22Rv1 (cell line): ENCODE measurements at regions not wholly inside any gene's neighbourhood (a gene's known extent, or its start where the extent isn't known, plus 50 kb on each side); places are given as distances from the start of the nearest gene placed in this dataset.

Experiments
- H3K27ac ChIP-seq: fragments of 450-650 bp; 2 replicates; pipeline ENCODE4 v1.5.1; 2017
- ZFX ChIP-seq: fragments of 450-650 bp; IDR thresholded peaks from 2 replicates; pipeline ENCODE4 v1.6.1; 2017; ENCODE audit warnings: antibody characterized with exemption, borderline replicate concordance
- TF ChIP-seq, protein P1 (sequence below): fragments of 450-650 bp; IDR thresholded peaks from 2 replicates; pipeline ENCODE4 v1.5.1; 2017; ENCODE audit warnings: mild to moderate bottlenecking

DNA sequence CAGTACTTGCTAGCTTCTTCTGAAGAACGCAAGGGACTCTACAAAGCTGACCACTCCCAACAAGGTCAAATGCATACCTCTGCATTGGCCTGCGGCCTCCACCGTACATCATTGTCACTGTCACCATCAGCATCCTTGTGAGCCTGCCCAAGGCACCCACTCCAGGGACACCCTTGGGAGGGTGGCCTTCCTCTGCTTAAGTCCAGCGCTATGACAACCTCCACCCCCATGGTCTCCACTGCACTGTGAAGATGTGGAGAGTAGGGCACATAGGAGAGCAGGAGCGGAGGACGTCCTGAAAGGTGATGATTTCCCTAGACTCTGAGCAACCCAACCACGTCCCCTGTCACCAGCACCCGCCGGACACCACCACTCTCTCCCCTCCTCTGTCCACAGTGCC lies 252.8 kb downstream of the ALG10 start:
- H3K27ac ChIP-seq = no peak overlapping the region
- TF ChIP-seq, protein P1, sequence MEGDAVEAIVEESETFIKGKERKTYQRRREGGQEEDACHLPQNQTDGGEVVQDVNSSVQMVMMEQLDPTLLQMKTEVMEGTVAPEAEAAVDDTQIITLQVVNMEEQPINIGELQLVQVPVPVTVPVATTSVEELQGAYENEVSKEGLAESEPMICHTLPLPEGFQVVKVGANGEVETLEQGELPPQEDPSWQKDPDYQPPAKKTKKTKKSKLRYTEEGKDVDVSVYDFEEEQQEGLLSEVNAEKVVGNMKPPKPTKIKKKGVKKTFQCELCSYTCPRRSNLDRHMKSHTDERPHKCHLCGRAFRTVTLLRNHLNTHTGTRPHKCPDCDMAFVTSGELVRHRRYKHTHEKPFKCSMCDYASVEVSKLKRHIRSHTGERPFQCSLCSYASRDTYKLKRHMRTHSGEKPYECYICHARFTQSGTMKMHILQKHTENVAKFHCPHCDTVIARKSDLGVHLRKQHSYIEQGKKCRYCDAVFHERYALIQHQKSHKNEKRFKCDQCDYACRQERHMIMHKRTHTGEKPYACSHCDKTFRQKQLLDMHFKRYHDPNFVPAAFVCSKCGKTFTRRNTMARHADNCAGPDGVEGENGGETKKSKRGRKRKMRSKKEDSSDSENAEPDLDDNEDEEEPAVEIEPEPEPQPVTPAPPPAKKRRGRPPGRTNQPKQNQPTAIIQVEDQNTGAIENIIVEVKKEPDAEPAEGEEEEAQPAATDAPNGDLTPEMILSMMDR = no peak
- no peak for TF ChIP-seq ZFX

DNA sequence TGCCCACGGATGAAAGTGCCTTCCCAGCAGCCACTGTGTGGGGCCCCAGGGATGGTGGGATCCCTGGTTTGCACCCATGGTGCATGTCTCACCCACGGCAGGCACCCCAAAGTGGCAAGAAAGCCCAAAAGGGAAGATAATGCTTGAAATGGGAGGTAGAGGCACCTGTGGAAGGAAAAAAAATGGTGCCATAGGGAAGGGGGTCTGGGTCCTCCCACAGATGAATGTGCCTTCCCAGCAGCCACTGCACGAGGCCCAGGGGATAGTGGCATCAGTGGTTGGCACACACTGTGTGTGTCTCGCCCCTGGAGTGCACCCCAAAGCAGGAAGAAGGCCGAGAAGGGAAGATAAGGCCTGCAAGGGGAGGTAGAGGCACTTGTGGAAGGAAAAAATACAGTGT lies 264.2 kb downstream of the ALG10 start:
- TF ChIP-seq, protein P1 = no peak
- TF ChIP-seq ZFX = no peak
- no peak overlapping the region for H3K27ac ChIP-seq

DNA sequence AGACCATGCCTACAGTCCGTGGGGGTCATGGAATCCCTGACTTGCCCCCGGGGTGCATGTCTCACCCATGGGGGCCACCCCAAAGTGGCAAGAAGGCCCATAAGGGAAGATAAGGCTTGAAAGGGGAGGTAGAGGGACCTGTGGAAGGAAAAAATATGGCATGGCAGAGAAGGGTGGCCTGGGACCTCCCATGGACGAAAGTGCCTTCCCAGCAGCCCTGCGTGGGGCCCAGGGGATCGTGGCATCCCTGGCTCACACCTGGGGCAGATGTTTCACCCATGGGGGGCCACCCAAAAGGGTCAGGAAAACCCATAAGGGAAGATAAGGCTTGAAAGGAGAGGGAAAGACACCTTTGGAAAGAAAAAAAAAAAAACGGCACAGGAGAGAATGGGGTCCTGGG lies 264.6 kb downstream of the ALG10 start:
- H3K27ac ChIP-seq = no peak overlapping the region
- TF ChIP-seq ZFX = no peak
- TF ChIP-seq, protein P1 = no peak

DNA sequence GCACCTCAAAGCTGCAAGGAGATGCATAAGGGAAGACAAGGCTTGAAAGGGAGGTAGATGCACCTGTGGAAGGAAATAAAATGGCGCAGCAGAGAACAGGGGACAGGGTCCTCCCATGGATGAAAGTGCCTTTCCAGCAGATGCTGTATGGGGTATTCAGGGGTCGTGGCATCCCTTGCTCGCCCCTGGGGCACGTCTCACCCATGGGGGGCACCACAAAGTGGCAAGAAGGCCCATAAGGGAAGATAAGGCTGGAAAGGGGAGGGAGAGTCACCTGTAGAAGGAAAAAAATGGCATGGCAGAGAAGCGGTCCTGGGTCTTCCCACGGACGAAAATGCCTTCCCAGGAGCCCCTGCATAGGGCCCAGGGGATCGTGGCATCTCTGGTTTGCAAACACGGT lies 265.1 kb downstream of the ALG10 start:
- no peak for TF ChIP-seq ZFX
- TF ChIP-seq, protein P1 = no peak
- H3K27ac ChIP-seq = no peak overlapping the region

DNA sequence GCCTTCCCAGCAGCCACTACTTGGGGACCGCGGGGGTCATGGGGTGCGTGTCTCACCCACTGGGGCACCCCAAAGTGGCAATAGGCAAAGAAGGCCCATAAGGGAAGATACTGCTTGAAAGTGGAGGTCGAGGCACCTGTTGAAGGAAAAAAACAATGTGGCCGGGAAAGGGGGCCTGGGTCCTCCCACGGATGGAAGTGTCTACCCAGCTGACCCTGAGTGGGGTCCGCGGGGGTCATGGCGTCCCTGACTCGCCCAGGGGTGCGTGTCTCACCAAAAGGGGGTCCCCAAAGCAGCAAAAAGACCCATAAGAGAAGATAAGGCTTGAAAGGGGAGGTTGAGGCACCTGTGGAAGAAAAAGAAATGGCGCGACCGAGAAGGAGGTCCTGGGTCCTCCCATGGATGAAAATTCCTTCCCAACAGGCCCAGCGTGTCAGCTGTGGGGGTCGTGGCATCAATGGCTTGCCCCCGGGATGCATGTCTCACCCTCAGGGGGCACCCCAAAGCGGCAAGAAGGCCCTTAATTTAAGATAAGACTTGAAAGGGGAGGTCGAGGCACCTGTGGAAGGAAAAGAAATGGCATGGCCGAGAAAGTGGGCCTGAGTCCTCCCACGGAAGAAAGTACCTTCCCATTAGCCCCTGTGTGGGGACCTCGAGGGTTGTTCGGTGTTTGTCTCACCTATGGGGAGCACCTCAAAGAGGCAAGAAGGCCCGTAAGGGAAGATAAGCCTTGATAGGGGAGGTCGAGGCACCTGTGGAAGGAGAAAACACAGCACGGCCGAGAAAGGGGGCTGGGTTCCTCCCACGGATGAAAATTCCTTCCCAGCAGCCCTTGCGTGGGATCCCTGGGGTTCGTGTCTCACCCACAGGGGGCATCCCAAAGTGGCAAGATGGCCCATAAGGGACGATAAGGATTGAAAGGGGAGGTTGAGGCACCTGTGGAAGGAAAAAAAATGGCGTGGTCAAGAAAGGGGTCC lies 266.0 kb downstream of the ALG10 start:
- TF ChIP-seq, protein P1 = no peak
- no peak for TF ChIP-seq ZFX
- H3K27ac ChIP-seq = no peak overlapping the region

DNA sequence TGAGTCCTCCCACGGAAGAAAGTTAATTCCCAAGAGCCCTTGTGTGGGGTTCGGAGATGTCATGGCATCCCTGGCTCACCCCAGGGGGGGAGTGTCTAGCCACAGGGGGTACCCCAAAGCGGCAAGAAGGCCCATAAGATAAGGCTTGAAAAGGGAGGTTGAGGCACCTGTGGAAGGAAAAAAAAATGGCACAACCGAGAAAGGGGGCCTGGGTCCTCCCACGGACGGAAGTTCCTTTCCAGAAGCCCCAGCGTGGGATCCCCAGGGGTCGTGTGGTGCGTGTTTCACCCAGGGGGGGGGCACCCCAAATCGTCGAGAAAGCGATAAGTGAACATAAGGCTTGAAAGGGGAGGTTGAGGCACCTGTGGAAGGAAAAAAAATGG lies 266.7 kb downstream of the ALG10 start:
- H3K27ac ChIP-seq = no peak overlapping the region
- no peak for TF ChIP-seq ZFX
- TF ChIP-seq, protein P1 = no peak
